Skin epidermis (tissue), 12 donors: ENCODE measurements at regions not wholly inside any gene's neighbourhood (a gene's known extent, or its start where the extent isn't known, plus 50 kb on each side); places are given as distances from the start of the nearest gene placed in this dataset.

Source experiments
- H3K27ac ChIP-seq, 21 experiments: fragments of 200-600 bp; sonication (generic) in 11 of 21; one replicate each; pipeline ENCODE4 v1.5.0; 2020; ENCODE audit warnings: mild to moderate bottlenecking in 3 of 21, inconsistent platforms in 2 of 21, moderate library complexity in 2 of 21
- H3K4me3 ChIP-seq, 7 experiments: fragments of 200-600 bp; sonication (generic) in 2 of 7; one replicate each; pipeline ENCODE4 v1.5.0; 2020; ENCODE audit warnings: inconsistent platforms in 2 of 7, mild to moderate bottlenecking in 2 of 7, moderate library complexity in 1 of 7

GRCh38 chr16:85246473-85246872 is 134.2 kb upstream of the CIBAR2 start:
- H3K27ac ChIP-seq, result no peak overlapping the region
- H3K4me3 ChIP-seq, result no peak overlapping the region

- H3K4me3 ChIP-seq, result no peak overlapping the region
- H3K27ac ChIP-seq, result no peak overlapping the region
Observed at GRCh38 chr16:85246973-85247372, 134.7 kb upstream of the CIBAR2 start.

DNA sequence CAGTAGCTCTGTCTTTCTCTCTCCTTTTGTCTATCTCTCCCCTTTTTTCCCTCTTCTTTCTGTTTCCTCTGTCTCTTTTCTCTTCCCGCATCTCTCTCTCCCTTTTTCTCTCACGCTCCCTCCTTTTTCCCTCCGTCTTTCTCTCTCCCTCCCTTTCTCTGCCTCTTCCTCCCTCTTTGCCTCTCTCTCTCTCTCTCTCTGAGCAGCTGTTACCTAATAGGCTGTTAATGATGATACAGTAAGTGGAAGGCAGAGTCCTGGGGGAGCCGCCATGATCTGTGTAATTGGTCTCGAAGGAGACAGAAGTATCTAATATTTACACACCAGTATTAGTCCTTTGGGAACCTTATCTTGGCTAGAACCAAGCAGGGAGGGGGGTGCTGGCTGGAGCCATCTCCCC is 136.1 kb upstream of the CIBAR2 start:
- Histone ChIP-seq H3K4me3 (no peak overlapping the region), H3K27ac (no peak overlapping the region)

- Histone ChIP-seq H3K4me3 (no peak overlapping the region), H3K27ac (no peak overlapping the region)
Observed at GRCh38 chr16:85248857-85249256, 136.6 kb upstream of the CIBAR2 start.

DNA sequence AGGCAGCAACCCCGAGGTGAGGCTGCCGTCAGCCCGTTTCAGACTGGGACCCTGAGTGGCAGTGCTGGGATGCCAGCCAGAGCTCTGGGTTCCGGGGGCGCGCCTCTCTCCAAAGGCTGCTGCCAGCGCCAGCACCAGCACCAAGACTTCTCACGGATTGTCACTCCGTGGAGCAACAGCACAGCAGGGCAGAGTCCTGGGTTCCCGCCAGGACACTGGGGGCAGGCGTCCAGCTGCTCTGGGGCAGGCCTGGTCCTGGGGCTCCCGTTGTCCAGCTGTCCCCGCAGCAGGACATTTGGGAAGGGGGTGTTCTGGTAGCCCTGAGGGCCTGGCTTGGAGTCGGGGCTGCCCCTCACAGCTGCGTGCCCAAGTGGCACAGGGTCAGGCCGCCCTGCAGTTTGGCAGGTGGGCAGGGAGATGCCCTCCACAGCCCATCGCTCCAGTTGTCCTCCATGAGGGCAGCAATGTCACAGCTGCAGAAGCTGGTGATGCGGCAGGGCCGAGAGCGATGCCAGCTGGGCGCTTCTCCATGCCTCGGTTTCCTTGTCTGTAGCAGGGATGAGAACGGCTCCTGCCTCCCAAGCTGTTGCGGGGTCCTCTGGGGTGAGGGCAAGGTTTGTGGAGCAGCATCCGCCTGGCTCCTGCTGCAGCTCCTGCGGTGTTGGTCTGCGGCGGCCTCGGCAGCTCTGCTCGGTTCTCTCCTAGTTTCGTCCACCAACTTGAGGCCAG is 137.3 kb upstream of the CIBAR2 start:
- H3K4me3 ChIP-seq, result no peak overlapping the region
- no peak overlapping the region for H3K27ac ChIP-seq

GRCh38 chr16:85250147-85250463 is 137.8 kb upstream of the CIBAR2 start:
- H3K27ac ChIP-seq, result no peak overlapping the region
- H3K4me3 ChIP-seq, result no peak overlapping the region

DNA sequence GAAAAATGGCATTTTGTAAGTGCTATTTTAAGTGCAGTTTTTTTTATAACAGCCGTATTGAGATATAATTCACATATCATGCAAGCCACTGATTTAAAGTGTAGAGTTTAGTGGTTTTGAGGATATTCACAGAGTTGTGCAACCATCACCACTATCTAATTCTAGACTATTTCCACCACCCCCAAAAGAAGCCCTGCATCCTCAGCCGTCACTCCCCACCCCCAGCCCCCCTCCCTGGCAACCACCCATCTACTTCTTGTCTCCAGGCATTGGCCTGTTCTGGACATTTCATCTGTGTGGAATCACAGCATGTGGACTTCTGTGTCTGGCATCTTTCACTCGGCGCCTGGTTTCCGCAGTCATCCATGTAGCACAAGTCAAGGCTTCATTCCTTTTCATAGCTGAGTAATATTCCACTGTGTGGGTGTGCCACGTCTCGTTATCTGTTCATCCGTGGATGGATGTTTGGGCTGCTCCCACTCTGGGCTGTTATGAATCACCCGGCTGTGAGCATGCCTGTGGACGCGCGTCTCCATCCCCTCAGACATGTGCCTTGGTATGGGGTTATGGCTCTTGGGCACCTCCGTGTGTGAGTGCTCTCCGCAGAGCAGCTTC is 138.4 kb upstream of the CIBAR2 start:
- H3K27ac ChIP-seq, result no peak overlapping the region
- H3K4me3 ChIP-seq, result no peak overlapping the region

- Histone ChIP-seq H3K27ac (no peak overlapping the region), H3K4me3 (no peak overlapping the region)
Observed at GRCh38 chr16:85251225-85251760, 139.0 kb upstream of the CIBAR2 start.

GRCh38 chr16:85252014-85252413 is 139.7 kb upstream of the CIBAR2 start:
- Histone ChIP-seq H3K4me3 (no peak overlapping the region), H3K27ac (no peak overlapping the region)

GRCh38 chr16:85252461-85252860 is 140.2 kb upstream of the CIBAR2 start:
- Histone ChIP-seq H3K4me3 (no peak overlapping the region), H3K27ac (no peak overlapping the region)

- Histone ChIP-seq H3K27ac (no peak overlapping the region), H3K4me3 (no peak overlapping the region)
Observed at GRCh38 chr16:85253084-85253941, 141.0 kb upstream of the CIBAR2 start.

- no peak overlapping the region for H3K27ac ChIP-seq
Observed at GRCh38 chr16:85254051-85254450, 141.8 kb upstream of the CIBAR2 start.

DNA sequence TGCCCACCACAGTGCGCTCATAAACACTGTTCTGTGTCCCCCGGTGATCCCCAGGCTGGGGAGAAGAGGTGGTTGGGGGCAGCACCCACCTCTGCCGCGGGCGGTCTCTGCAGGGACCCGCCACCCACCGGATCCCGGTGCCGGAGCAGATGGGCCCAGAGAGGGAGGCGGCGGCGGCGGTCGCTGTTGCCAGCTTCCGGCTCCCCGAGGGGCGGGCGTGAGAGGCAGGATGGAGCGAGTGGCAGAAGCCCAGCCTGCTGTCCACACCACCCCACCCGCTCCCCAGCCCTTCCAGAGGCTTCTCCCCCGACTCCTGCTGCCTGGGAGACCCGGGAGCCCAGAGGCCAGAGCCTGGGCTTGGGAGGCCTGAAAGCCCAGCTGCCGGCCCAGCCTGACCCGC is 142.6 kb upstream of the CIBAR2 start:
- no peak overlapping the region for H3K27ac ChIP-seq

More at GRCh38 chr16:85254051-85254450, 141.8 kb upstream of the CIBAR2 start:
- no peak overlapping the region for H3K4me3 ChIP-seq

DNA sequence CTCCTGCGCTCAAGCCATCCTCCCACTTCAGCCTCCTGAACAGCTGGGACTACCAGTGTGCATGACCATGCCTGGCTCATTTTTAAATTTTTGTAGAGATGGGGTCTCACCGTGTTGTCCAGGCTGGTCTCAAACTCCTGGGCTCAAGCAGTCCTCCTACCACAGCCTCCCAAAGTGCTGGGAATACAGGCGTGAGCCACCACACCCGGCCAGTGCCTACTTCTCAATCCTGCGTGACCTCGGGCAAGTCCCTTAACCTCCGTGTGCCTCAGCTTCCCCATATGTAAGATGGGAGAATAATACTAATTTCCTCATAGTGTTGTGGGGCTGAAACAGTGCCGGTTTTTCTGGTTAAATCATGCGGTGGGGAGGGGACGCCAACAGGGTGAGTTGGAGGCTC is 143.5 kb upstream of the CIBAR2 start:
- no peak overlapping the region for H3K4me3 ChIP-seq
- H3K27ac ChIP-seq, result no peak overlapping the region

More for the DNA sequence above, 142.6 kb upstream of the CIBAR2 start:
- H3K4me3 ChIP-seq, result no peak overlapping the region

DNA sequence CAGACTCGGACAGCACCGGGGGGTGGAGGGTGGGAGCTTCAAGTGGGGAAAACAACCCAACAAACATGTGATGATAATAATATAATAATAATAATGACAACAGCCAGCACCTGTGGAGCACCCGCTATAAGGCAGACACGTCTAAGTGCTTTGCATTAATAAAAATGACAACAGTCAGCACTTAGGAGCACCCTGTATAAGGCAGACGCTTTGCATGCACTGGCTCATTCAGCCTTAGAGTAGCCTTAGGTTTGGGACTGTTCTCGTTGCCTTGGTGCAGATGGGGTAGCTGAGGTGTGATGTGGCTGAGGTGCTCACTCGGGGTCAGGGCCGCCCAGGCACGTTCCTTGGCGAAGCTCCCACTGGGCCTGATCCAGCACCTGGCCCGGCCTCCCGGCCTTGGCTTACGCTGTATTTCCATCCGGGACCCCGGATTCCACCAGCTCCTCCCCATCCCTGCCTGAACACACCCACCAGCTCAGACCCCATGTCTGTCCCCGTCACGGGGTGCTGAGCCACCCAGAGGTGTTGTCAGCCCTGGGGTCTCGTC is 144.0 kb upstream of the CIBAR2 start:
- H3K27ac ChIP-seq, result no peak overlapping the region
- no peak overlapping the region for H3K4me3 ChIP-seq

DNA sequence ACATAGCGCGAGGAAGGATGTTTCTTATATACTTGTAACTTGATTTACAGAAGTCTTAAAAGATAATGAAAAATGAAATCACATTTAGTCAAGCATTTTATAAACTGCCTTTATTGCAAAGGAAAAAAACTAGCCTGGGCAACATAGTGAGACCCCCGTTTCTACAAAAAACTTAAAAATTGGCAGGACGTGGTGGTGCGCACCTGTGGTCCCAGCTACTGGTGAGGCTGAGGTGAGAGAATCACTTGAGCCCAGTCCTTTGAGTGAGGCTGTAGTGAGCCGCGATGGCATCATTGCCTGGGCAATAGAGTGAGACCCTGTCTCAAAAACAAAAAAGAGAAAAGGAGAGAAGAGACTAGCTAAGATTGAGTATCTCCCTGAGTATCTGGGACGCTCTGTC is 145.2 kb upstream of the CIBAR2 start:
- Histone ChIP-seq H3K27ac (no peak overlapping the region), H3K4me3 (no peak overlapping the region)

DNA sequence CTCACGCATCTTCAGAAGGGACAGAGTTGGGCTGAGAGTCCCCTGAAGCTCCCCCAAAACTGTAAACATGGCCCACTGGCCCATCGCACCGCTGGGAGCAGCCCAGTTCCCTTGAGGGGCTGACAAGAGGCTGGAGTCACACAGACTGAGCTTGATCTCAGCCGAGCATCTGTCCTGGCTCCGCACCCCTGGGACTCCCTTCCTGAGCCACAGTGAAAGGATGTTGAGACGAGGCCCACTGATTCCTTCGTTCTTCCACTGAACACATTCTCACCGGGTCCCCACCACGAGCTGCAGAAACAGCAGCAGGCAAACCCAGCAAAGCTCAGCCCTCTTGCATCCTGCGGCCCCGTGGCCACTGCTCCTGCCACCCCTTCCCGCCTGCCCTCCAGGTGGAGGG is 145.9 kb upstream of the CIBAR2 start:
- H3K27ac ChIP-seq, result no peak overlapping the region
- H3K4me3 ChIP-seq, result no peak overlapping the region

DNA sequence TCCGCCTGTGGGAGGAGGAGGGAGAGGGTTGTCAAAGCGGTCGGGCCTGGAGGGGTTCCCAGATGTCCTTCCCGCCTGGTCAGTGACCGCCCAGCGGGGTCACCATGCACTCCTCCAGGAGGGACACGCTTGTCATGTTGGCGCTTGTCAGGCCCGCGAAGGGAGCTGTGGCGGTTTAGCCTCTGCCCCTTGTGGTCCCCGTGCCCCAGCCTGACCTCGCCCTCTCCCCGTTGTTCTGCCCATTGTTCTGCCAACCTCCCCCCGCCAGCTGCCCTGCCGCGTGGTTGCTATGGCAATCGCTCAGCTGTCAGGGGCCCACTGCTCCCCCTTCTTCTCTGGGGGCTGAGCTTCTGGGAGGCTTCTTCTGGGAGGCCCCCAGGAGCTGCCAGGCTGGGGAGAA is 146.4 kb upstream of the CIBAR2 start:
- H3K4me3 ChIP-seq, result no peak overlapping the region
- no peak overlapping the region for H3K27ac ChIP-seq

GRCh38 chr16:85259115-85259831 is 147.0 kb upstream of the CIBAR2 start:
- H3K4me3 ChIP-seq, result no peak overlapping the region
- no peak overlapping the region for H3K27ac ChIP-seq

DNA sequence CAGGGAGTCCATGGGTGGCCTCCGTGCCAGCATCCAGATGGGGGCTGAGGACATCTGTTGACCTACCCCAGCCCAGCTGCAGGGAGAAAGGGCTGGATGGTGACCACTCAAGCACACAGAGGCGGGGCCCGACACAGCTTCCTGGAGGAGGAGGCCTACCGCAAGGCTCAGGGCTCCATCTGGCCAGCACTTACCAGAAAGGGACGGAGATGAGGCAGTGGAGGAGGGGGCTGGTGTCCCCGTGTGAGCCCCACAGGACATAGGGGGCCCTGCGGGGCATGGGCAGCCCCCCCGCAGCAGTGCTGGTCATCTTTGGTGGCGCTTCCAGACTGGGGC is 147.5 kb upstream of the CIBAR2 start:
- H3K4me3 ChIP-seq, result no peak overlapping the region
- H3K27ac ChIP-seq, result no peak overlapping the region
